CD8-positive, alpha-beta memory T cell (primary cell): ENCODE measurements at regions not wholly inside any gene's neighbourhood (a gene's known extent, or its start where the extent isn't known, plus 50 kb on each side); places are given as distances from the start of the nearest gene placed in this dataset.

Source experiments
- CTCF ChIA-PET: fragments of 350-600 bp; sonication (Branson Sonifier 250); formaldehyde crosslinking; loops from one replicate; lab custom pipeline; 2021; ENCODE audit warnings: antibody characterized with exemption; lab: Charles Lee
- POLR2A ChIA-PET: fragments of 350-600 bp; sonication (Branson Sonifier 250); formaldehyde crosslinking; loops from one replicate; lab custom pipeline; 2021; ENCODE audit warnings: antibody characterized with exemption; lab: Charles Lee
- DNase-seq, 5 donors: peaks; one replicate each; pipeline versions ENCODE4 v3.0.0 to v3.0.0-alpha.2; 2020 to 2022; ENCODE audit warnings: mixed read lengths in 1 of 5
- H3K27ac ChIP-seq: one replicate; pipeline ENCODE4 v1.7.0; 2013; ENCODE audit warnings: low read depth, mild to moderate bottlenecking, low read length, moderate library complexity
- H3K27me3 ChIP-seq: 2 replicates; pipeline ENCODE4 v1.7.0; 2013; ENCODE audit warnings: low read length, mild to moderate bottlenecking; ENCODE audit not compliant: insufficient read depth, poor library complexity, severe bottlenecking
- H3K36me3 ChIP-seq: 2 replicates; pipeline ENCODE4 v1.7.0; 2013; ENCODE audit warnings: mild to moderate bottlenecking, low read length, moderate library complexity; ENCODE audit not compliant: insufficient read depth
- H3K4me1 ChIP-seq: 2 replicates; pipeline ENCODE4 v1.7.0; 2013; ENCODE audit warnings: mild to moderate bottlenecking, low read length, moderate library complexity; ENCODE audit not compliant: insufficient read depth
- H3K4me3 ChIP-seq: 2 replicates; pipeline ENCODE4 v1.7.0; 2013; ENCODE audit warnings: mild to moderate bottlenecking, low read length
- H3K9me3 ChIP-seq: 2 replicates; pipeline ENCODE4 v1.7.0; 2013; ENCODE audit warnings: mild to moderate bottlenecking, low read length
- H3K27ac Mint-ChIP-seq, 8 donors: one replicate each; pipeline ENCODE4 v1.8.0; 2020 to 2021; ENCODE audit warnings: mixed read lengths in 8 of 8, mild to moderate bottlenecking in 6 of 8, inconsistent platforms in 3 of 8, moderate library complexity in 3 of 8
- H3K27me3 Mint-ChIP-seq, 2 donors: one replicate each; pipeline ENCODE4 v1.8.0; 2020 to 2021; ENCODE audit warnings: mixed read lengths in 2 of 2, mild to moderate bottlenecking in 1 of 2, moderate library complexity in 1 of 2
- H3K36me3 Mint-ChIP-seq, 3 donors: one replicate each; pipeline ENCODE4 v1.8.0; 2020 to 2021; ENCODE audit warnings: mixed read lengths in 3 of 3, inconsistent platforms in 1 of 3, mild to moderate bottlenecking in 1 of 3
- H3K4me1 Mint-ChIP-seq, 3 donors: one replicate each; pipeline ENCODE4 v1.8.0; 2020 to 2021; ENCODE audit warnings: mixed read lengths in 3 of 3, inconsistent platforms in 1 of 3, mild to moderate bottlenecking in 1 of 3
- H3K4me3 Mint-ChIP-seq, 7 donors: one replicate each; pipeline ENCODE4 v1.8.0; 2020 to 2021; ENCODE audit warnings: mixed read lengths in 7 of 7, mild to moderate bottlenecking in 6 of 7, moderate library complexity in 4 of 7, inconsistent platforms in 2 of 7
- H3K9me3 Mint-ChIP-seq, 5 donors: one replicate each; pipeline ENCODE4 v1.8.0; 2020 to 2022; ENCODE audit warnings: mixed read lengths in 5 of 5, mild to moderate bottlenecking in 3 of 5, moderate library complexity in 2 of 5, inconsistent platforms in 1 of 5

DNA sequence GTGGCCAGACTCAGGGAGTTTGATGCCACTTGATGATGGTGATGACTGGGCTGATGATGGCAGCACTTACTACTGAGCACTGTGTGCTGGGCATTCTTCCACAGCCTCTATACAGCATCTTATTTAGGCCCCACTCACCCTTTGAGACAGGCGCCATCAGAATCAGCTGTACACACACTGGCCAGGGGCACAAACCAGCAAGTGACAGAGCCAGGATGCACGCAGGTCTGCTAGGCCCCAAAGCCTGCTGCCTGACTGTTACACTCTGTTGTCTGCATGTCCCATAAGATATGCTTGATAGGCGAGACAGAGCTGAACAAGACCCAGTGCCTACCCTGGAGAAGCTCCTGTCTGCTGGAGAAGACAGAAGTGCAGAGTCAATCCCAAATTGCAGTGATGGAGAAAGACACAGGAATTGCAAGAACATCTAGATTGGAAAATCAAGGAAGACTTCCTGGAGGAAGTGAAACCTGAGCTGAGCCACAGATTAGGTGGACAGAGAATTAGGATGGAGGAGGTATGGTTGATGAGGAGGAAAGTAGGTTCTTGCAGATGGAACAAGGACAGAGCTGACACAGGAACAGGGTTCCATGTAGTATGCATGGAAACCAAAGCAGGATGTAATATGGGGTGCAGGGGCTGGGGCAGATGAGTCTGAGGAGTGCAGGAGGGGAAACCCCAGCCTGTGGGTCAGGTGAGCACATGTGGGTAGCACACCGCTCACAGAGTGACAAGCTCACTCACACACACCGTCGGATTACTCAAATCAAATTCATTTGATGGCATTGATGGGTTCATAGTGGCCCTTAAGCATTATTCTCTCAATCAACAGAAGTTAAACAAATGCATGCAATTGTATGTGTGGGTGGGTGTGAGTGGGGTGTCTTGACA is 117.3 kb downstream of the BEGAIN start:
- H3K4me1 ChIP-seq: no peaks in the 10 kb centered on the region
- Mint-ChIP-seq H3K27me3 (no peaks in the 10 kb centered on the region), H3K4me1 (no peaks in the 10 kb centered on the region), H3K9me3 (no peaks in the 10 kb centered on the region), H3K4me3 (no peak overlapping the region), H3K36me3 (peaks cover 1 to 18% (median 6%) of the 10 kb centered on the region in 3 donors), H3K27ac (peak overlapping the region in 1 of 8 donors; percentile 26)
- no peak overlapping the region for H3K27ac ChIP-seq
- no peak overlapping the region for H3K4me3 ChIP-seq
- no peaks in the 10 kb centered on the region for H3K36me3 ChIP-seq
- DNase-seq: no peak
- CTCF ChIA-PET: interaction anchor here (1.3 kb wide), 1 partner anchor 9 kb away, joined by 4 read pairs; no protein-coding TSS in a partner anchor
- POLR2A ChIA-PET: no interaction called here
- no peaks in the 10 kb centered on the region for H3K9me3 ChIP-seq
- no peaks in the 10 kb centered on the region for H3K27me3 ChIP-seq

DNA sequence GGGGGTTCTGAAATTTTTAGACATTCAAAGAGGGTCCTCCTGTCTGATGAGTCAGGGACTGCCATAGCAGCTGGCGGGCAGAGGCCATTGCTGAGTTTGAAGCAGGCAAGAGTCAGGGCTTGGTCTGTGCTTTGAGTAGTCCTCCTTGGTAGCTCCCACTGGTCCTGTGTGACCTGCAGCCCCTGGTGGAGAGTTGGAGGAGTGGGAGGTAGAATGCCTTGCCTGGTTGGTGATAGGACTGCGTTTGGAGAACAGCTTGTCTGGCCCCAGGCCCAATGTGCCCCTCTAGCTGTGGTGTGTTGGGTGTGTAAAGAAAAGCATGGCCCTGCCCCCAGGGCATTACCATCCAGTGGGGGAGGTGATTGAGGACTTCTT is 116.7 kb downstream of the BEGAIN start:
- no peak overlapping the region for H3K4me3 ChIP-seq
- Mint-ChIP-seq H3K27ac (no peak overlapping the region), H3K27me3 (no peaks in the 10 kb centered on the region), H3K9me3 (no peaks in the 10 kb centered on the region), H3K4me1 (no peaks in the 10 kb centered on the region), H3K4me3 (no peak overlapping the region), H3K36me3 (peaks cover 4 to 18% (median 6%) of the 10 kb centered on the region in 3 donors)
- H3K36me3 ChIP-seq: no peaks in the 10 kb centered on the region
- H3K9me3 ChIP-seq: no peaks in the 10 kb centered on the region
- ChIA-PET POLR2A (no interaction called here), CTCF (no interaction called here)
- DNase-seq: no peak
- H3K27ac ChIP-seq: no peak overlapping the region
- no peaks in the 10 kb centered on the region for H3K27me3 ChIP-seq
- no peaks in the 10 kb centered on the region for H3K4me1 ChIP-seq

DNA sequence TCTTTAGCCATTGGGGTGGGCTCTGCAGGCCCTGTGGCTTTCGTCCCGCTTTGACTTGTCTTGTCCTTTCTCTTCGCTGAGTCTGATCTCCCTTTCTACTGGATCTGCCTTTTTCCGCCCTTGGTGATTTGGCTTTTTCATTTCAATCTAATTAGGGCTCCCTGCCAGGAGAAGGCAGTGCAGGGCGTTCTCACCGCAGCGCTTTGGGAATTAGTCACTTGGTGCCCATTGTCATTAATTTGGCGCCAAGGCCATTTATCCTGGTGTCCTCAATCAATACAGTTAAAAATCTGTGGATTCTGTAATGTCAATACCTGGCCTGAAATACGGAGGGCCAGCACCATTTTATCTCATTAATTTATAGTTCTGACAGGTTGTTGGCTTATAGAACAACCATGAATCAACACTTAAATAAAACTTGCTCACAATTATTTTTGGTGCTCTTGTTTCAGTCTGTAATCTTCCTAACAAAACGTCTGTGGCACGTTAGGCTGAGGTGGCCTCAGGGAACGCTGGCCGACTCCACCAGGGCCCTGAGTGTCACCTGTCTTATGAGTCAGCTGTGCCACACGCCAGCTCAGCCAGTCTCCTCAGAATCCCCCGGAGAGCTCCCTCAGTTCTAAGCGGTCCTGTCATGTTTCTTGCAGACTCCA is 115.7 kb downstream of the BEGAIN start:
- Histone ChIP-seq H3K27ac (no peak overlapping the region), H3K4me3 (no peak overlapping the region), H3K4me1 (no peaks in the 10 kb centered on the region), H3K27me3 (no peaks in the 10 kb centered on the region), H3K9me3 (no peaks in the 10 kb centered on the region), H3K36me3 (no peaks in the 10 kb centered on the region)
- H3K27ac Mint-ChIP-seq: no peak overlapping the region
- no peak for DNase-seq
- CTCF ChIA-PET: no interaction called here
- peaks cover 5 to 18% (median 6%) of the 10 kb centered on the region in 3 donors for H3K36me3 Mint-ChIP-seq
- POLR2A ChIA-PET: no interaction called here
- H3K9me3 Mint-ChIP-seq: no peaks in the 10 kb centered on the region
- no peak overlapping the region for H3K4me3 Mint-ChIP-seq
- H3K4me1 Mint-ChIP-seq: no peaks in the 10 kb centered on the region
- no peaks in the 10 kb centered on the region for H3K27me3 Mint-ChIP-seq

DNA sequence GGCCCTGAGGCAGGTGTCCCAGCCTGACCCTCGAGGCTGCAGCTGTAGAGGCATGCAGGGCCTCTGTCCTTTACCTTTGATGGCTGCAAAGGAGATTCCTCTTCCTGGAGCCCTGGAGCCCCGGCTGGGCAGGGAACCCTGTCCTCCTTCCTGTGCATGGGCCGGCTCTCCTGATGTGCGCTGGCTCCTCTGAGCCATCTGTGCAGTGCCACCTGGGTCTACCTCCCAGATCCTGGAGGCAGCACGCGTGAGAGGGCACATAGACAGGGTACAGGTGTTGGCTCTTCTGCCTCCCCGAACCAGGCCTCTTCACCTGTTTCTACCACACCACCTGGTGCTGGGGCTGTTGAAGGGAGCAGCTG is 115.1 kb downstream of the BEGAIN start:
- H3K27ac Mint-ChIP-seq: no peak overlapping the region
- no peaks in the 10 kb centered on the region for H3K4me1 ChIP-seq
- CTCF ChIA-PET: no interaction called here
- no peak overlapping the region for H3K27ac ChIP-seq
- peaks cover 5 to 18% (median 6%) of the 10 kb centered on the region in 3 donors for H3K36me3 Mint-ChIP-seq
- H3K9me3 Mint-ChIP-seq: no peaks in the 10 kb centered on the region
- POLR2A ChIA-PET: no interaction called here
- no peaks in the 10 kb centered on the region for H3K36me3 ChIP-seq
- H3K4me3 Mint-ChIP-seq: no peak overlapping the region
- no peak for DNase-seq
- H3K4me3 ChIP-seq: no peak overlapping the region
- no peaks in the 10 kb centered on the region for H3K4me1 Mint-ChIP-seq
- H3K27me3 ChIP-seq: no peaks in the 10 kb centered on the region
- H3K27me3 Mint-ChIP-seq: no peaks in the 10 kb centered on the region
- no peaks in the 10 kb centered on the region for H3K9me3 ChIP-seq

DNA sequence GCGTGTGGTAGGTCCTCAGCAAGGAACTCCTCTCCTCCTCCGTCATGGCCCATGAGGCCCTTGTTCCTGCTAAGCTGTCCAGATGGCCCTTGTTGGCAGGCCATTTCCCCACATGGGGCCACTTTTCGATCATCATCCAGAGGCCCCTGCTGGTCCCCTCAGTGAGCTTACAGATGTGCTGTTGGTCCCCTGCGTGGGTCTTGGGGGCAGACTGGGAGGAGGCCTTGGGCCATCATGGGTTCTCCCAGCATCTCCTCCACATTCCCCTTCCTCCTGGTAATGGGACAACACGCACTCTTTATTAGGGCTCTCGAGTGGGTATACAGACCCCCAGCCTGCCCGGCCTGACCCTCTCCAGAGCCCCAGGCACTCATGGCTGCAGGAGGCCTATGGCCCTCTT is 114.7 kb downstream of the BEGAIN start:
- DNase-seq: no peak
- H3K36me3 Mint-ChIP-seq: peaks cover 5 to 18% (median 6%) of the 10 kb centered on the region in 3 donors
- H3K27ac ChIP-seq: no peak overlapping the region
- no peaks in the 10 kb centered on the region for H3K27me3 ChIP-seq
- H3K4me3 Mint-ChIP-seq: no peak overlapping the region
- no peaks in the 10 kb centered on the region for H3K9me3 ChIP-seq
- no peaks in the 10 kb centered on the region for H3K4me1 ChIP-seq
- no peaks in the 10 kb centered on the region for H3K4me1 Mint-ChIP-seq
- CTCF ChIA-PET: no interaction called here
- POLR2A ChIA-PET: no interaction called here
- H3K36me3 ChIP-seq: no peaks in the 10 kb centered on the region
- H3K9me3 Mint-ChIP-seq: no peaks in the 10 kb centered on the region
- H3K27me3 Mint-ChIP-seq: no peaks in the 10 kb centered on the region
- no peak overlapping the region for H3K27ac Mint-ChIP-seq
- no peak overlapping the region for H3K4me3 ChIP-seq

DNA sequence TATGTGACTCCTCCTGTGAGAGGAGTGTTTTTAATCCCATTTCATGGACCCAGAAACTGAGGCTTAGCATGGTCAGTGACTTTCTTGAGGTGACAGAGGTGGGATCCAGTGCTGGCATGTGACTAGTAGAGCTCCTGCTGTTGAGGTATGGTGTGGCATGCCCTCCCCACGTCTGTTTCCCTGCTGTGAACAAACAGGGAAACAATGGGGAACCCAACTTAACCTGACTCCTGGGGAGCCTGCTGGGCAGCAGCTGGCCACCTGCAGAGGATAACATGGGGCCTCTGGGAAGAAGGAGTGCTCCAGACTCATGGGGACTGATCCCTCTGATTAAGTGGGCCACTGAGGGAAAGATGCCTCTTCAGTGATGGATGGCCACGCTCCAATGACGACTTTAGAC is 114.0 kb downstream of the BEGAIN start:
- Histone ChIP-seq H3K27me3 (no peaks in the 10 kb centered on the region), H3K36me3 (no peaks in the 10 kb centered on the region), H3K4me1 (no peaks in the 10 kb centered on the region), H3K4me3 (no peak overlapping the region), H3K9me3 (no peaks in the 10 kb centered on the region), H3K27ac (no peak overlapping the region)
- H3K4me1 Mint-ChIP-seq: no peaks in the 10 kb centered on the region
- H3K9me3 Mint-ChIP-seq: no peaks in the 10 kb centered on the region
- H3K4me3 Mint-ChIP-seq: no peak overlapping the region
- no peak for DNase-seq
- ChIA-PET CTCF (no interaction called here), POLR2A (no interaction called here)
- no peaks in the 10 kb centered on the region for H3K27me3 Mint-ChIP-seq
- no peak overlapping the region for H3K27ac Mint-ChIP-seq
- peaks cover 5 to 16% (median 6%) of the 10 kb centered on the region in 3 donors for H3K36me3 Mint-ChIP-seq

DNA sequence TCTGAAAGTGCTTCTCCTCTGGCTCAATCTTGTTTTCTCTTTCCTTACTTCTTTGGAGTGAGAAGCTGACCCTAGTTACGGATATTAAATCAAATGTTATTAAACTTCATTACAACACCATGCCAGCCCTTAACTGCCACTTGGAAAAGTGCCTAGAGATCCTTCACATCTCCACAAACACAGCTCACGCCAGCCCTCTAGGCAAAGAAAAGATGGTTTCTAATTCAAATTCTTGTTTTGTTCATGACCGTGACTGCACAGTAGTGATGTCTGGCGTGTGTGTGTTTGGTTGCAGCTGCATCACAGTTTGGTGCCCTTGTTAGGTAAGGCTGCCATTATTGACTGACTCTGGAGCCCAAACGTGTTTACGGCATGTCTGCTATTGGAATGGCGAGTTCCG is 113.0 kb downstream of the BEGAIN start:
- no peak overlapping the region for H3K27ac Mint-ChIP-seq
- no peaks in the 10 kb centered on the region for H3K27me3 ChIP-seq
- H3K27ac ChIP-seq: no peak overlapping the region
- no peaks in the 10 kb centered on the region for H3K4me1 ChIP-seq
- no peak overlapping the region for H3K4me3 Mint-ChIP-seq
- H3K9me3 ChIP-seq: no peaks in the 10 kb centered on the region
- no peaks in the 10 kb centered on the region for H3K27me3 Mint-ChIP-seq
- no peak overlapping the region for H3K4me3 ChIP-seq
- H3K4me1 Mint-ChIP-seq: no peaks in the 10 kb centered on the region
- H3K9me3 Mint-ChIP-seq: no peaks in the 10 kb centered on the region
- CTCF ChIA-PET: no interaction called here
- H3K36me3 ChIP-seq: no peaks in the 10 kb centered on the region
- POLR2A ChIA-PET: no interaction called here
- DNase-seq: no peak
- peaks cover 5 to 14% (median 6%) of the 10 kb centered on the region in 3 donors for H3K36me3 Mint-ChIP-seq

DNA sequence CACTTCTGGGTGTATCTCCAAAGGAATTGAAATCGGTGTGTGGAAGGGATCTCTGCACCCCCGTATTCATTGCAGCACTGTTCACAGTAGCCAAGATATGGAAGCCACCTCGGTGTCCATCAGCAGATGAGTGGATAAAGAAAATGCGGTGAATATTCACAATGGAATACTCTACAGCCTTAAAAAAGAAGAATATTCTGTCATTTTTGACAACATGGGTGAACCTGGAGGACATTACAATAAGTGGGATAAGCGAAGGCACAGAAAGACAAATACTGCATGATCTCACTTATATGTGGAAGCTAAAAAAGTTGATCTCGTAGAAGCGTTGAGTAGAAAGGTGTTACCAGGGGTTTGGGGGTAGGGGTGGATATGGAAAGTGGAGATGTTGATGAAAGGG is 111.9 kb downstream of the BEGAIN start:
- no peaks in the 10 kb centered on the region for H3K36me3 ChIP-seq
- POLR2A ChIA-PET: no interaction called here

More for the DNA sequence above, 111.9 kb downstream of the BEGAIN start:
- DNase-seq: no peak
- Mint-ChIP-seq H3K4me3 (no peak overlapping the region), H3K4me1 (no peaks in the 10 kb centered on the region), H3K27ac (no peak overlapping the region), H3K36me3 (peaks cover 0 to 6% (median 6%) of the 10 kb centered on the region in 3 donors), H3K9me3 (no peaks in the 10 kb centered on the region), H3K27me3 (no peaks in the 10 kb centered on the region)
- H3K4me1 ChIP-seq: no peaks in the 10 kb centered on the region
- H3K27me3 ChIP-seq: no peaks in the 10 kb centered on the region
- CTCF ChIA-PET: no interaction called here
- H3K9me3 ChIP-seq: no peaks in the 10 kb centered on the region
- H3K27ac ChIP-seq: no peak overlapping the region
- H3K4me3 ChIP-seq: no peak overlapping the region
